RWPE2 (cell line): ENCODE measurements at regions not wholly inside any gene's neighbourhood (a gene's known extent, or its start where the extent isn't known, plus 50 kb on each side); places are given as distances from the start of the nearest gene placed in this dataset.
A peak's percentile ranks its signal among the peaks of the same experiment; 100 is the strongest.

ENCODE experiments used
- ATAC-seq: fragments of 200-7000 bp; cut with Tn5 transposase; 3 replicates; pipeline ENCODE4 v1.9.1; 2021; ENCODE audit warnings: low read depth
- DNase-seq: peaks from one replicate; pipeline ENCODE4 v3.0.0-alpha.2; 2020; ENCODE audit warnings: low spot score
- H3K27ac ChIP-seq: fragments of 450-650 bp; 2 replicates; pipeline ENCODE4 v1.5.1; 2017; ENCODE audit warnings: mild to moderate bottlenecking; ENCODE audit not compliant: poor library complexity, severe bottlenecking
- H3K27me3 ChIP-seq: fragments of 250-450 bp; sonication (Bioruptor Pico); 2 replicates; pipeline ENCODE4 v1.5.1; 2021; ENCODE audit warnings: mild to moderate bottlenecking, moderate library complexity; ENCODE audit not compliant: insufficient read depth, poor library complexity, severe bottlenecking
- H3K36me3 ChIP-seq: fragments of 250-450 bp; sonication (Bioruptor Pico); 2 replicates; pipeline ENCODE4 v1.5.1; 2020; ENCODE audit warnings: low read depth, mild to moderate bottlenecking, moderate library complexity
- H3K4me1 ChIP-seq: fragments of 250-450 bp; sonication (Bioruptor Pico); 2 replicates; pipeline ENCODE4 v1.5.1; 2021; ENCODE audit warnings: mild to moderate bottlenecking, moderate library complexity; ENCODE audit not compliant: insufficient read depth, poor library complexity, severe bottlenecking
- H3K4me3 ChIP-seq: fragments of 250-450 bp; sonication (Bioruptor Pico); 2 replicates; pipeline ENCODE4 v1.5.1; 2021; ENCODE audit warnings: mild to moderate bottlenecking, moderate library complexity; ENCODE audit not compliant: severe bottlenecking
- H3K9me3 ChIP-seq: fragments of 250-450 bp; sonication (Bioruptor Pico); 2 replicates; pipeline ENCODE4 v1.5.1; 2021; ENCODE audit warnings: mild to moderate bottlenecking, moderate library complexity; ENCODE audit not compliant: severe bottlenecking
- CTCF ChIP-seq: fragments of 450-650 bp; IDR thresholded peaks from one replicate; pipeline ENCODE4 v1.5.1; 2017; ENCODE audit warnings: mild to moderate bottlenecking, moderate library complexity; ENCODE audit not compliant: poor library complexity, severe bottlenecking

GRCh38 chr3:124117486-124117885 is 125.6 kb upstream of the ROPN1 start:
- Histone ChIP-seq H3K27ac (no peak overlapping the region), H3K27me3 (no peaks in the 10 kb centered on the region), H3K36me3 (no peaks in the 10 kb centered on the region), H3K9me3 (no peaks in the 10 kb centered on the region), H3K4me1 (peaks cover 20% of the 10 kb centered on the region), H3K4me3 (no peak overlapping the region)
- no peak for TF ChIP-seq CTCF
- no peak for ATAC-seq
- no peak for DNase-seq

- ATAC-seq (no peak), DNase-seq (no peak)
- H3K9me3 ChIP-seq, result no peaks in the 10 kb centered on the region
- no peaks in the 10 kb centered on the region for H3K36me3 ChIP-seq
- no peak overlapping the region for H3K4me3 ChIP-seq
- peaks cover 20% of the 10 kb centered on the region for H3K4me1 ChIP-seq
- no peaks in the 10 kb centered on the region for H3K27me3 ChIP-seq
- TF ChIP-seq CTCF, result no peak
- peak overlapping the region; percentile 68 for H3K27ac ChIP-seq
Observed at GRCh38 chr3:124118397-124118796, 126.5 kb upstream of the ROPN1 start.

- Histone ChIP-seq H3K4me1 (peaks cover 20% of the 10 kb centered on the region), H3K27me3 (no peaks in the 10 kb centered on the region), H3K27ac (peak overlapping the region; percentile 68), H3K9me3 (no peaks in the 10 kb centered on the region), H3K4me3 (no peak overlapping the region), H3K36me3 (no peaks in the 10 kb centered on the region)
- no peak for DNase-seq
- peak; percentile 89 for ATAC-seq
- no peak for TF ChIP-seq CTCF
Observed at GRCh38 chr3:124119056-124119716, 127.3 kb upstream of the ROPN1 start.

GRCh38 chr3:124121379-124122312 is 129.7 kb upstream of the ROPN1 start:
- Histone ChIP-seq H3K27me3 (no peaks in the 10 kb centered on the region), H3K4me1 (peaks cover 20% of the 10 kb centered on the region), H3K9me3 (no peaks in the 10 kb centered on the region), H3K27ac (no peak overlapping the region), H3K4me3 (no peak overlapping the region), H3K36me3 (no peaks in the 10 kb centered on the region)
- DNase-seq (no peak), ATAC-seq (no peak)
- TF ChIP-seq CTCF, result no peak
